GM12874 (cell line): ENCODE measurements at regions not wholly inside any gene's neighbourhood (a gene's known extent, or its start where the extent isn't known, plus 50 kb on each side); places are given as distances from the start of the nearest gene placed in this dataset.

ENCODE experiments used
- TF ChIP-seq, protein P1 (sequence below): IDR thresholded peaks from 2 replicates; pipeline ENCODE4 v1.5.1; 2011; ENCODE audit warnings: low read depth, mild to moderate bottlenecking, control low read depth, low read length, moderate library complexity; ENCODE audit not compliant: insufficient read depth

DNA sequence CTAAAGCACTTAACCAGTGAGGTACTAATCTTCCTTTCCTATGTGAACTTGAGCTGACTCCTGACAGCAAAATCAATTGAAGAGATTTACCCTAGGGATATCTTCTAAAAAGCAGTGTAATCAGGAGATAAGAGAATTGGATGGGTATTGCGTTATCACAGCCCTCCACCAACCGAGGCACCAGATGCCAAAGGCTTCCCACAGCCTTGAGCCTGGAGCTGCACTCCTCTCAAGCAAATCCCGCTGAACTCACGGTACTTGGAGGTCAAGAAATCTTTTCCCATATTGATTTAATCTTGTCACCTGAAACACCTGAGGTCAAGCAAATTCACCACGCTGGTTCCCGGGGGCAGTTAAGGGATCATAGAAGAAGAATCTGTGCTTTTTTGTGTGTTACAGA lies 346.8 kb downstream of the TBL1XR1 start:
- TF ChIP-seq, protein P1, sequence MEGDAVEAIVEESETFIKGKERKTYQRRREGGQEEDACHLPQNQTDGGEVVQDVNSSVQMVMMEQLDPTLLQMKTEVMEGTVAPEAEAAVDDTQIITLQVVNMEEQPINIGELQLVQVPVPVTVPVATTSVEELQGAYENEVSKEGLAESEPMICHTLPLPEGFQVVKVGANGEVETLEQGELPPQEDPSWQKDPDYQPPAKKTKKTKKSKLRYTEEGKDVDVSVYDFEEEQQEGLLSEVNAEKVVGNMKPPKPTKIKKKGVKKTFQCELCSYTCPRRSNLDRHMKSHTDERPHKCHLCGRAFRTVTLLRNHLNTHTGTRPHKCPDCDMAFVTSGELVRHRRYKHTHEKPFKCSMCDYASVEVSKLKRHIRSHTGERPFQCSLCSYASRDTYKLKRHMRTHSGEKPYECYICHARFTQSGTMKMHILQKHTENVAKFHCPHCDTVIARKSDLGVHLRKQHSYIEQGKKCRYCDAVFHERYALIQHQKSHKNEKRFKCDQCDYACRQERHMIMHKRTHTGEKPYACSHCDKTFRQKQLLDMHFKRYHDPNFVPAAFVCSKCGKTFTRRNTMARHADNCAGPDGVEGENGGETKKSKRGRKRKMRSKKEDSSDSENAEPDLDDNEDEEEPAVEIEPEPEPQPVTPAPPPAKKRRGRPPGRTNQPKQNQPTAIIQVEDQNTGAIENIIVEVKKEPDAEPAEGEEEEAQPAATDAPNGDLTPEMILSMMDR = no peak

DNA sequence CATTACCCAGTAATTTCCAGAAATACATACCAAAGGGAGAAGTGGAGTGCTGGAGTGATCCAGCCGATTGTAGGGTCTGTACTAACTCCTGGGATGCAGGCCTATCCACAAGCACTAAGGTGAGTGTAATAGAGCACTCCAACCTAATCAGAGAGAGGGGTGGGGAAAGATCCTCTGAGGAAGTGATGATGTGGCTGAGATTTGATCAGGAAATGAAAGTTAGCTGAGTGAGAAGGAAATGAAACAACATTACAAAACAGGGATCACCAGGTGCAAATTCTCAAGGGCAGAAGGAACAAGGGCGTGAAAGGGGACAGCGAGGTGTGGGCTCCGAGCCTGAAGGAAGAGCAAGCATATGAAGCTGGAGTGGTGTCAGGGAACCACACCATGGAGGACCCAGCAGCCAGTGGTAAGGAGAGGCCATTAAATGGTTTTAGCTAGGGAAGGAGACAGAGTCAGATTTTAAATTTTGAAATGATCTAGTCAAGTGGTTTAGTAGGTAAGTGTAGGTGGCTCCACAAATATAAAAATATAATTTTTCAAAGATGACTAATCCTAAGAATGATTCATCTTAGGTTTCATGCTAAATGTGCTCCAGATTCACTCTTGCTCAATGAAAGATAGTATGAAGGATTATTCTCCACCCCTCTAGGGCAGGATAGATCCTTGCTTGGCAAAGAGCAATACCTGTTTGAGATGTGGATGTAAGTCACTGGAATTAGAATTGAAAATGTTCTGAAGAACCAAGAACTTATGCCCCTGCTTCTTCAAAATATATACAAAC lies 348.7 kb downstream of the TBL1XR1 start:
- TF ChIP-seq, protein P1 = no peak

DNA sequence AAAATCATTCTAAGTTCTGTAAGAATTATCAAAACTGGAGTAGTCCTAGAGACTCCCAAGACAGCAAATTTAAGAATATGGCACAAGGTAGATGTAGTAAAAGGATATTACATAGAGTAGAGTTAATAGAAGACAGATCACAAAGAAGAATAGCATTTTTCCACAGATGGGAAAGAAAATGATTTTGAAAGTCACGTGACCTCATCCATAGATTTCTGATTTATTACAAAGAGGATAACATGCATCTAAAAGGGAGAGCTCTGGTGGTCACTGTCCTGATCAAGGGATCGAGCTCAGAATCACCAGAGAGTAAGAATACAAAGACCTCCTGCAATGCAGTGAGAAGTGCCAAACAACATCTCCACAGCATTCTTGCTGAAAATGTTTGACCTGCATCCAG lies 354.4 kb downstream of the TBL1XR1 start:
- TF ChIP-seq, protein P1 = no peak

DNA sequence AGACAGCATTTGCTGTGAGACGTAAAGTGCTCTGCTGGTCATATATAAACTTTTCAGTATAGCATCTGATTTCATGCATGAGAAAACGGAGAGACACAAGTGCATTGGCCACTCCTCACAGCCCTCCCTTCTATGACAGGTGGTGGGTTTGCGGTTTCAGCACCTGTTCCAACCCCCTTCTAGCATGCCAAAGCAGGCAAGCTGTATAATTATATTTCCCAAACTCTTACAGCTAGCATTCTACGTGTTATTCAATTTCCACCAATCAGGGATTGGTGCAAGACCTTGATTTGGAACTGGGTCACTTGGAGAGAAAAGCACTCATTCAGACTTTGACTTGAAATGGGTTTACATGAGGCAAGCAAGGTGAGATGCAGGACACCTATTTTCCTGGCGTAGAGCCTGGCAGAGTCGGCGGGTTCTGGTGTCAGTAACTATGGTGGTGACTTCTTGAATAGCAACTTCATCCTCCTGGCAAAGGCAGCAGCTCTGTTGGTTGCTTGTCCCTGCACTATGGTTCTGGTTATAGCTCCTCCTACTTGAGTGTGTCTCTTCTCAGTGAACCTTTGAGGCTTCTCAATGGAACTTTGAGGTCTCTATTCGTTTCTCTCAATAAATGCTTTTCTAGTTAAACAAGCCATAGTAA lies 356.5 kb downstream of the TBL1XR1 start:
- TF ChIP-seq, protein P1 = no peak

- TF ChIP-seq, protein P1 = no peak
Measured at GRCh38 chr3:176839901-176840300, 357.4 kb downstream of the TBL1XR1 start.

DNA sequence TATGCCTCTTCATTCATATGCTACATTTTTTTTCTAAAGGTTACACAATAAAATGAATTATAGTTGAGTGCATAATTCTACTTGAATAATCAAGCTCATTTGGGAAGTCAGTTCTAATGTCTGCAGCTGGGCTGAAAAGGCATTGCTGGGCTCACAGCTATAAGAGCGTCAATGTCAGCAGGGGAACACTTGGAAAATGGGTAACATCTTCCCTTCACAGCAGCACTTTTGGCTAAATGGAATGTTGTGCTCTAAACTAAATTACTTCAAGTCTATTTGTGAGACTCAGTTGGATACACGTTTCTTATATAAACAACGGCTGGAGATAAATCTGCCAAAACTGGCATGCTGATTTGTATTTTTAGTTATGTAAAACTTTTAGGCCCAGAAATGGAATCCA lies 357.8 kb downstream of the TBL1XR1 start:
- TF ChIP-seq, protein P1 = no peak

- TF ChIP-seq, protein P1 = no peak
Measured at GRCh38 chr3:176824811-176825210, 372.5 kb downstream of the TBL1XR1 start.
